Naive thymus-derived CD4-positive, alpha-beta T cell (primary cell): ENCODE measurements at regions not wholly inside any gene's neighbourhood (a gene's known extent, or its start where the extent isn't known, plus 50 kb on each side); places are given as distances from the start of the nearest gene placed in this dataset.

Experiments
- ATAC-seq: fragments of 150-1000 bp; cut with Tn5 transposase; 2 replicates; pipeline ENCODE4 v1.10.0; 2021; ENCODE audit warnings: mild to moderate bottlenecking, moderate library complexity
- CTCF ChIA-PET: fragments of 350-600 bp; sonication (Branson Sonifier 250); formaldehyde crosslinking; loops from one replicate; lab custom pipeline; 2021; ENCODE audit warnings: antibody characterized with exemption; lab: Charles Lee
- POLR2A ChIA-PET: fragments of 350-600 bp; sonication (Branson Sonifier 250); formaldehyde crosslinking; loops from one replicate; lab custom pipeline; 2021; ENCODE audit warnings: antibody characterized with exemption, inconsistent platforms; lab: Charles Lee
- DNase-seq, 9 donors: peaks; one replicate each; pipeline versions ENCODE4 v3.0.0 to v3.0.0-alpha.2; 2020 to 2022; ENCODE audit warnings: mixed read lengths in 1 of 9
- H3K27ac ChIP-seq: one replicate; pipeline ENCODE4 v1.7.0; 2013; ENCODE audit warnings: mild to moderate bottlenecking, low read depth, low read length, moderate library complexity
- H3K27me3 ChIP-seq, 2 donors: one replicate each; pipeline ENCODE4 v1.7.0; 2013; ENCODE audit warnings: low read length in 2 of 2, mild to moderate bottlenecking in 2 of 2, moderate library complexity in 2 of 2; ENCODE audit not compliant: control insufficient read depth in 2 of 2, insufficient read depth in 2 of 2
- H3K36me3 ChIP-seq, 3 experiments: 1 replicate in 2 of 3; 2 replicates in 1 of 3; pipeline ENCODE4 v1.7.0; 2013; ENCODE audit warnings: low read length in 3 of 3, mild to moderate bottlenecking in 3 of 3, moderate library complexity in 1 of 3; ENCODE audit not compliant: insufficient read depth in 3 of 3, control insufficient read depth in 2 of 3
- H3K4me1 ChIP-seq, 2 donors: one replicate each; pipeline ENCODE4 v1.7.0; 2013; ENCODE audit warnings: low read length in 2 of 2, mild to moderate bottlenecking in 2 of 2, moderate library complexity in 1 of 2; ENCODE audit not compliant: control insufficient read depth in 2 of 2, insufficient read depth in 2 of 2
- H3K4me3 ChIP-seq: 2 replicates; pipeline ENCODE4 v1.7.0; 2013; ENCODE audit warnings: mild to moderate bottlenecking, low read length
- H3K9me3 ChIP-seq, 3 experiments: 1 replicate in 2 of 3; 2 replicates in 1 of 3; pipeline ENCODE4 v1.7.0; 2013; ENCODE audit warnings: low read length in 3 of 3; ENCODE audit not compliant: control insufficient read depth in 2 of 3
- H3K27ac Mint-ChIP-seq, 9 donors: one replicate each; pipeline ENCODE4 v1.8.0; 2020 to 2022; ENCODE audit warnings: mixed read lengths in 9 of 9, mild to moderate bottlenecking in 8 of 9, moderate library complexity in 5 of 9, inconsistent platforms in 2 of 9
- H3K27me3 Mint-ChIP-seq, 5 donors: one replicate each; pipeline ENCODE4 v1.8.0; 2021 to 2022; ENCODE audit warnings: mixed read lengths in 5 of 5, mild to moderate bottlenecking in 1 of 5
- H3K36me3 Mint-ChIP-seq, 5 donors: one replicate each; pipeline ENCODE4 v1.8.0; 2020 to 2022; ENCODE audit warnings: mixed read lengths in 5 of 5, mild to moderate bottlenecking in 3 of 5, inconsistent platforms in 1 of 5
- H3K4me1 Mint-ChIP-seq, 7 donors: one replicate each; pipeline ENCODE4 v1.8.0; 2020 to 2022; ENCODE audit warnings: mixed read lengths in 7 of 7, mild to moderate bottlenecking in 3 of 7, inconsistent platforms in 1 of 7
- H3K4me3 Mint-ChIP-seq, 10 donors: one replicate each; pipeline ENCODE4 v1.8.0; 2020 to 2022; ENCODE audit warnings: mild to moderate bottlenecking in 10 of 10, mixed read lengths in 10 of 10, moderate library complexity in 6 of 10, inconsistent platforms in 2 of 10
- H3K9me3 Mint-ChIP-seq, 11 donors: one replicate each; pipeline ENCODE4 v1.8.0; 2020 to 2022; ENCODE audit warnings: mixed read lengths in 11 of 11, mild to moderate bottlenecking in 4 of 11, inconsistent platforms in 1 of 11, moderate library complexity in 1 of 11
- intact Hi-C, 2 donors: fragments of 100-400 bp; cut with micrococcal nuclease; formaldehyde crosslinking; loops; one replicate each; pipeline ENCODE4 v1.15.1; 2023

DNA sequence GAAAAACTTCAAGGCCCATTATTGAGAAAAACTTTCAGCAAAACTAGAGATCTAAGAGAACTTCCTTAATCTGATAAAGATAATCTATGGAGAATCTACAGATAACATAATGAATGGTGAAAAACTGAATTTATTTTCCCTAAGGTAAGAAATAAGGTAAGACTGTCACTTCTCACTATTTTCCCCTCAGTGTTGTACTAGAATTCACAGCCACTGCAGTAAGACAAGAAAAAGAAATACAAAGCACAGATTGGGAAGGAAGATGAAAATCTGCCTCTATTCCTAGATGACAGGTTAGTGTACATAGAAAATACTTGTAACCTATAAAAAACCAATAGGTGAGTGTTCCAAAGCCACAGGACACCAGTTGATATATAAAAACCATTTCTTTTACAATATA, 220.7 kb upstream of the SHH start:
- H3K27ac Mint-ChIP-seq = no peak overlapping the region
- no peak overlapping the region for H3K4me3 Mint-ChIP-seq
- H3K4me1 Mint-ChIP-seq = peaks cover 0 to 6% (median 5%) of the 10 kb centered on the region in 7 donors
- ChIA-PET CTCF (no interaction called here), POLR2A (no interaction called here)
- DNase-seq (no peak), ATAC-seq (no peak)
- no peaks in the 10 kb centered on the region for H3K36me3 ChIP-seq
- intact Hi-C loops = no loop called here
- H3K27me3 Mint-ChIP-seq = peaks cover 0 to 5% (median 0%) of the 10 kb centered on the region in 5 donors
- H3K9me3 ChIP-seq = no peaks in the 10 kb centered on the region
- peaks cover 0 to 8% (median 0%) of the 10 kb centered on the region in 5 donors for H3K36me3 Mint-ChIP-seq
- H3K9me3 Mint-ChIP-seq = peaks cover 0 to 17% (median 4%) of the 10 kb centered on the region in 11 donors
- H3K4me3 ChIP-seq = no peak overlapping the region
- H3K27me3 ChIP-seq = no peaks in the 10 kb centered on the region
- no peaks in the 10 kb centered on the region for H3K4me1 ChIP-seq
- H3K27ac ChIP-seq = no peak overlapping the region

DNA sequence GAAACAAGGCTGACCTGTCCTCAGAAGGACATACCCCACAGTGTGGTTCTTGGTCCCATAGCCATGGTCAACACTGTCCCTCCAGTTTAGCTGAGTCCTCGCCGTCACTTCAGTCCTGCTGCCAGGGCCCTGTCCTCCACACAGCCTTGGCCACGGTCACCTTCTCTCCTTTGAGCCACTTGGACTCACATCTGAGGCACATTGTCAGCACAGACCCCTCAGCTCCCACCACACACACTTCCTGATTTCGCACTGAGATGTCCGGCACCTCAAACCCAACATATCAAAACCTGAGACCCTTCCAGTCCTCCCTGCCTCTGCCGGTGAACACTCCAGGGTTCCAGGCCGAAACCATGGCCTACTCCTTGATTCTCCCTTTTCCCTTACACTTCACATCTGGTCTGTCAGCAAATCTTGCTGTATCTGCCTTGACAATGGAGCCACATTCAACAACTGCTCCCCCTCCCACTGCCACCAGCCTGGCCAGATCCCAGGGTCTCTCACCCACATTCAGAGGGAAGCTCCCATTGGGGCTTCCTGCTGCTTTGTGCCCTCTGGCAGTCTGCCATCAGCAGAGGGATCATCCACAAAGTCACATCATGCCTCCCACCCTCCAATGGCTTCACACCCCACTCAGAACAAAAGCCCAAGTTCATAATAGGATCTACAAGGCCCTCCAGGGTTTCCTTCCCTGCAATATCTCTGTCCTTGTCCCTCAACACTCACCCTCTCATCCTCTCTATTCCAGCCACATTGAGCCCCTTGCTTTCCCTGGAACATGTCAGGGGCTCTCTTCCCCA, 219.6 kb upstream of the SHH start:
- POLR2A ChIA-PET = no interaction called here
- H3K27ac ChIP-seq = no peak overlapping the region
- peaks cover 0 to 5% (median 0%) of the 10 kb centered on the region in 5 donors for H3K27me3 Mint-ChIP-seq
- H3K27me3 ChIP-seq = no peaks in the 10 kb centered on the region
- no peak overlapping the region for H3K4me3 Mint-ChIP-seq
- H3K4me1 ChIP-seq = no peaks in the 10 kb centered on the region
- ATAC-seq (no peak), DNase-seq (no peak)
- H3K36me3 Mint-ChIP-seq = peaks cover 0 to 8% (median 0%) of the 10 kb centered on the region in 5 donors
- intact Hi-C loops = no loop called here
- CTCF ChIA-PET = no interaction called here
- peak overlapping the region in 2 of 9 donors; percentile 7 to 69 for H3K27ac Mint-ChIP-seq
- no peaks in the 10 kb centered on the region for H3K36me3 ChIP-seq
- no peak overlapping the region for H3K4me3 ChIP-seq
- H3K9me3 ChIP-seq = no peaks in the 10 kb centered on the region
- H3K9me3 Mint-ChIP-seq = peaks cover 0 to 17% (median 4%) of the 10 kb centered on the region in 11 donors
- peaks cover 0 to 6% (median 5%) of the 10 kb centered on the region in 7 donors for H3K4me1 Mint-ChIP-seq

DNA sequence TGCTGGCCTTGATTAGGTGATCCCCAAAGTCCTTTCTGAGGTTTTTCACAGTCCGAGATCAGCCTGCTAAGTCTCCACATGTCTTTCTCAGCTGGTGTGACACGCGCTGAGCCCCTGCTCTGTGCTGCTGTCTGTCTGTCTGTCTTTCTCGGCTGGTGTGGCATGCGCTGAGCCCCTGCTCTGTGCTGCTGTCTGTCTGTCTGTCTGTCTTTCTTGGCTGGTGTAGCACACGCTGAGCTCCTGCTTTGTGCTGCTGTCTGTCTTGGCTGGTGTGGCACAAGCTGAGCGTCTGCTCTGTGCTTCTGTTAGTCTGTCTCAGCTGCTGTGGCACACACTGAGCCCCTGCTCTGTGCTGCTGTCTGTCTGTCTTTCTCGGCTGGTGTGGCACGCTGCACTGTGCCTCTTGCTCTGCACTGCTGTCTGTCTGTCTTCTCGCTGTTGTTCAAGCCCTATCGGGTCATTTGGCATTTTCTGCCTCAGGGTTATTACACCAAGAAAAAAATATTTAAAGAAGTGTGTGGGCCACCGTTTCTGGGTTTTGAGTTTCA, 217.3 kb upstream of the SHH start:
- Histone ChIP-seq H3K27me3 (no peaks in the 10 kb centered on the region), H3K4me3 (no peak overlapping the region), H3K9me3 (no peaks in the 10 kb centered on the region), H3K27ac (no peak overlapping the region), H3K4me1 (no peaks in the 10 kb centered on the region), H3K36me3 (no peaks in the 10 kb centered on the region)
- POLR2A ChIA-PET = no interaction called here
- H3K27me3 Mint-ChIP-seq = peaks cover 0 to 5% (median 0%) of the 10 kb centered on the region in 5 donors
- no peak for ATAC-seq
- CTCF ChIA-PET = no interaction called here
- H3K9me3 Mint-ChIP-seq = peaks cover 0 to 17% (median 4%) of the 10 kb centered on the region in 11 donors
- H3K36me3 Mint-ChIP-seq = peaks cover 0 to 8% (median 0%) of the 10 kb centered on the region in 5 donors
- DNase-seq = no peak
- intact Hi-C loops = no loop called here
- H3K27ac Mint-ChIP-seq = no peak overlapping the region
- H3K4me3 Mint-ChIP-seq = no peak overlapping the region
- H3K4me1 Mint-ChIP-seq = peaks cover 0 to 6% (median 3%) of the 10 kb centered on the region in 7 donors

DNA sequence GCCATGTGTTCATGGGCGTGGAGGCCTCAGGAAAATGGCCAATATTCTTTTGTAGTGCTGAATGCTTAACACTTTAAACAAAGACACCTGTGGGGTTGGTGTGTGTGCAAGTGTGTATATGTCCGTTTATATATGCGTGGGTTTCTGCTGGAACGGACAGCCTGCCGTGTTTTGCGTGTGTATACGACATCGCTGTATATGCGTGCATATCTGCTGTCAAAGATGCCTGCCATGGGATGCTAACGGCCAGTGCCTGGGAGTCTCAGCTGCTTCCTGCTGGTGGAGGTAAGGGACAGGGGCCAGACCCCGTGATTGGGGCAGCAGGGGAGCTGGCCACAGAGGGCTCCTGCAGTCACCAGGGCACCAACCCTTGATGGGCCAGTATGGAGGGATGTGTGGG, 216.3 kb upstream of the SHH start:
- CTCF ChIA-PET = no interaction called here
- Histone ChIP-seq H3K4me3 (no peak overlapping the region), H3K4me1 (no peaks in the 10 kb centered on the region), H3K27me3 (no peaks in the 10 kb centered on the region), H3K27ac (no peak overlapping the region), H3K9me3 (no peaks in the 10 kb centered on the region), H3K36me3 (no peaks in the 10 kb centered on the region)
- Mint-ChIP-seq H3K27ac (no peak overlapping the region), H3K9me3 (peaks cover 0 to 17% (median 4%) of the 10 kb centered on the region in 11 donors), H3K36me3 (peaks cover 0 to 8% (median 0%) of the 10 kb centered on the region in 5 donors), H3K4me1 (peaks cover 0 to 3% (median 0%) of the 10 kb centered on the region in 7 donors), H3K27me3 (peaks cover 0 to 5% (median 0%) of the 10 kb centered on the region in 5 donors), H3K4me3 (no peak overlapping the region)
- POLR2A ChIA-PET = no interaction called here
- DNase-seq (no peak), ATAC-seq (no peak)
- intact Hi-C loops = no loop called here

DNA sequence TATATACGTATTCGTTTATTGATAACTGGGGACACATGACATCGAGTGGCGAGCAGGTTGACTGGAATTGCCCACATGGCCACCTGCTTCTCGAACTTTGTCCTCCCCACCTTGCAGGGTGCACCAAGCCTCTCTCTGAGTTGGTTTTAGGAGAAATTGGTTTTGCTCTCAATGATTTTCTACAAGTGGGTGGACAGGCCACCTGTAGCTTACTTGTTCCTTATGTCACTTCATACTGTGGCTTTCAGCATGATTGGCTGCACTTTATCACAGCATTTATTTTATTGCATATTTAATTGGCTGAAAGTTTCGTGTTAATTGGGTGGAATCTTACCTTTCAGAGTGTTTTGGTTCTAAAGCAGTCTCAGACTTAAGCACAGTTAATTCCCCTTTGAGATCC, 215.6 kb upstream of the SHH start:
- peaks cover 0 to 3% (median 0%) of the 10 kb centered on the region in 7 donors for H3K4me1 Mint-ChIP-seq
- H3K9me3 Mint-ChIP-seq = peaks cover 0 to 10% (median 2%) of the 10 kb centered on the region in 11 donors
- peaks cover 0 to 8% (median 0%) of the 10 kb centered on the region in 5 donors for H3K36me3 Mint-ChIP-seq
- Histone ChIP-seq H3K36me3 (no peaks in the 10 kb centered on the region), H3K4me3 (no peak overlapping the region), H3K4me1 (no peaks in the 10 kb centered on the region), H3K9me3 (no peaks in the 10 kb centered on the region), H3K27ac (no peak overlapping the region), H3K27me3 (no peaks in the 10 kb centered on the region)
- H3K4me3 Mint-ChIP-seq = no peak overlapping the region
- ChIA-PET CTCF (no interaction called here), POLR2A (no interaction called here)
- intact Hi-C loops = no loop called here
- DNase-seq (no peak), ATAC-seq (no peak)
- peaks cover 0 to 5% (median 0%) of the 10 kb centered on the region in 5 donors for H3K27me3 Mint-ChIP-seq
- H3K27ac Mint-ChIP-seq = no peak overlapping the region

DNA sequence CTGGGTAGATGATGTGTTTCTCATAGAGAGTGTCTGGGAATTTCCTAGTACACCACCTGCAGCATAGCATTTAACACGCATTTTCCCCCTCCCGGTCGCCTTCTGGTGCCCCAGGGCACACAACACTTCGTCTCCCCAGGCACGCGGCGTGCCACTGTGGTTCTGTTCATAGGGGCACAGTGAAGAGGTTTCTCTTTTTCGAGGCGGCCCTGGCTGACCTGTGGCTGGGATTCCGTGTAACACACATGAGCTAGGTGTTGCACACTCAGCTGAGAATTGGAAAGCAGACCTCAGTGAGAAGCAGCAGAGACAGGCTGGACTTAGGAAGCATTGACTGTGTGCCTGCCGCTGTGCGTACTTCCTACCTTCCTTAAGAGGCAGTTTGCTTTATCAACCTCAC, 214.3 kb upstream of the SHH start:
- H3K27ac Mint-ChIP-seq = no peak overlapping the region
- no peak overlapping the region for H3K4me3 Mint-ChIP-seq
- POLR2A ChIA-PET = interaction anchor here (0.6 kb wide), 1 partner anchor 723 kb away, joined by 4 read pairs; no protein-coding TSS in a partner anchor
- CTCF ChIA-PET = no interaction called here
- DNase-seq = no peak
- no peak overlapping the region for H3K27ac ChIP-seq
- no peaks in the 10 kb centered on the region for H3K9me3 Mint-ChIP-seq
- H3K27me3 Mint-ChIP-seq = peaks cover 0 to 5% (median 0%) of the 10 kb centered on the region in 5 donors
- H3K36me3 ChIP-seq = no peaks in the 10 kb centered on the region
- no peaks in the 10 kb centered on the region for H3K27me3 ChIP-seq
- ATAC-seq = no peak
- intact Hi-C loops = no loop called here
- no peak overlapping the region for H3K4me3 ChIP-seq
- no peaks in the 10 kb centered on the region for H3K4me1 Mint-ChIP-seq
- H3K4me1 ChIP-seq = no peaks in the 10 kb centered on the region
- no peaks in the 10 kb centered on the region for H3K9me3 ChIP-seq
- H3K36me3 Mint-ChIP-seq = no peaks in the 10 kb centered on the region
